AG10803 (cell line): ENCODE measurements at regions not wholly inside any gene's neighbourhood (a gene's known extent, or its start where the extent isn't known, plus 50 kb on each side); places are given as distances from the start of the nearest gene placed in this dataset.

Source experiments
- DNase-seq: peaks from one replicate; pipeline ENCODE4 v3.0.0; 2010; ENCODE audit warnings: low read depth
- H3K4me3 ChIP-seq: 2 replicates; pipeline ENCODE4 v1.5.1; 2011; ENCODE audit warnings: mild to moderate bottlenecking, low read length, control low read depth
- TF ChIP-seq, protein P1 (sequence below): conservative IDR thresholded peaks from 2 replicates; pipeline ENCODE4 v1.5.1; 2011; ENCODE audit warnings: mild to moderate bottlenecking, low read length, control low read depth, inconsistent platforms

DNA sequence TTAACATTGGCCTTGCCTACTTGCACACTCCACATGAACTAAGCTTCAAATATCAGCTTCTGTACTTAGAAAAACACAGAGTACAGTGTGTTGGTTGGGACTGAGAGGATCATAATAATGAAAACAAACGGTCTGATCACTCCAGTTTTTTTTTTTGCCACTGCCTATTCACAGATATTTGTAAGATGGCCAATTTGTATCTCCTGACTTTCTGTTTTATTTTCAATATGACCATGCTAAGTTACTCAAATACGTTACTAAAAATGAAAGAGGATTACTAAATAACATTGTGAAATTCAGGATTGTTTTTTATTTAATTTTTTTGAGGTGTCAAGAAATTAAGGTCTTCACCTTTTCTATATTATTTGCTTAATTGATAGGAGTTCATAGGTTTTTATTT lies 595.1 kb downstream of the TUSC7 start:
- TF ChIP-seq, protein P1, sequence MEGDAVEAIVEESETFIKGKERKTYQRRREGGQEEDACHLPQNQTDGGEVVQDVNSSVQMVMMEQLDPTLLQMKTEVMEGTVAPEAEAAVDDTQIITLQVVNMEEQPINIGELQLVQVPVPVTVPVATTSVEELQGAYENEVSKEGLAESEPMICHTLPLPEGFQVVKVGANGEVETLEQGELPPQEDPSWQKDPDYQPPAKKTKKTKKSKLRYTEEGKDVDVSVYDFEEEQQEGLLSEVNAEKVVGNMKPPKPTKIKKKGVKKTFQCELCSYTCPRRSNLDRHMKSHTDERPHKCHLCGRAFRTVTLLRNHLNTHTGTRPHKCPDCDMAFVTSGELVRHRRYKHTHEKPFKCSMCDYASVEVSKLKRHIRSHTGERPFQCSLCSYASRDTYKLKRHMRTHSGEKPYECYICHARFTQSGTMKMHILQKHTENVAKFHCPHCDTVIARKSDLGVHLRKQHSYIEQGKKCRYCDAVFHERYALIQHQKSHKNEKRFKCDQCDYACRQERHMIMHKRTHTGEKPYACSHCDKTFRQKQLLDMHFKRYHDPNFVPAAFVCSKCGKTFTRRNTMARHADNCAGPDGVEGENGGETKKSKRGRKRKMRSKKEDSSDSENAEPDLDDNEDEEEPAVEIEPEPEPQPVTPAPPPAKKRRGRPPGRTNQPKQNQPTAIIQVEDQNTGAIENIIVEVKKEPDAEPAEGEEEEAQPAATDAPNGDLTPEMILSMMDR: no peak
- no peak for DNase-seq
- no peak overlapping the region for H3K4me3 ChIP-seq

DNA sequence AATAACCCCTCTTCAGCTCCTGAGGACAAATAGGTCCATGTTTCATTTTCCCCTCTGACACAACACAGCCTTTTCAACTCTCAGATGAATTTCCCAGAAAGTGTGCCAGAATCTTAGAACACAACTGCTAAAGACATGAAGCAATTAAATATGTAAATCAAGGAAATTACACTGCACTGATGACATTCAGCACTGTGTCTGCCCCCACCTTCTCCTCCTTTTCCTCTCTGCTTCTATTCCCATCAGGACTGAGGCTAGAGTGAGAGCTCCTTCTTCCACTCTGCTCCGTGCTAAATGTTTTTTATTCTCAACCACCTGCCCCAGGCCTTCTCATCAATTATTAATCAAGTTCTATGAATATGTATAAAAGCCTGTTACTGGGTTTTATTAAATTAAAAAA lies 596.1 kb downstream of the TUSC7 start:
- DNase-seq: no peak
- TF ChIP-seq, protein P1: no peak
- no peak overlapping the region for H3K4me3 ChIP-seq

DNA sequence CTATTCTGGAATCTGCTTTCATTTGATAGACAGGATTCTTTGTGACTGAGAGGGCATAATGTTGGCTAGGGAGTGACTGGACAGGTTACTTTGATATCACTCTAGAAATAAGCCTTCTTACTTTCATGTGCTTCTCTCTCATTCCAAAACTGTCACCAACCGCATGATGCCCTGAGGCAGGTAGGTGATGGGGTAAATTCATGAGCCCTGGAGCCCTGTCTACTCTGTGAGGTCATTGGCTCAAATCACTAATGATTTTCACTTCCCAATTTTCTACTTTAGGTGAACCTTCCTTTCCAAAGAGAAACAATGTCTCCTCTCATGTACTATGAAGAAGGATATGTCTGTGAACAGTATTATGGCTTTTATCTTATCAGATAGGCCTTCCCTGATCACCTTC lies 596.7 kb downstream of the TUSC7 start:
- DNase-seq: no peak
- no peak overlapping the region for H3K4me3 ChIP-seq
- TF ChIP-seq, protein P1: no peak

DNA sequence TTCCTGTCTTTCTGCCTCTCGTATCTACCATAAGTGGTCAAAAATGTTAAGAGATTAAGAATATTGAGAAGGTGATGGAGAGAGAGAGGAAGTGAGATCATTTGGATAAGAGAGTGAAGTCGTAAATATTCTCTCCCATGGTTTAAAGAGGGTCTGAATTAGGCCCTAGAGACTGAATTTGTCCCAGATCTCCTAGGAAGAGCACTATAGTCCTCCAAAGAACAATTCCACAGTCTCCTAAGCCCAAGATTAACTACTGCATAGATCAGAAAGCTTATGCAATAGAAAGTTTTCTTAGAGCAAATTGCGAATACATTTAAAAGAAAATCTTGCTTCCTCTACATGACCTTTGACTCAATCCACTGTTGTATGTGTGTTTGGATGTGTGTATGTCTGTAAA lies 598.8 kb downstream of the TUSC7 start:
- no peak overlapping the region for H3K4me3 ChIP-seq
- TF ChIP-seq, protein P1: no peak
- no peak for DNase-seq

DNA sequence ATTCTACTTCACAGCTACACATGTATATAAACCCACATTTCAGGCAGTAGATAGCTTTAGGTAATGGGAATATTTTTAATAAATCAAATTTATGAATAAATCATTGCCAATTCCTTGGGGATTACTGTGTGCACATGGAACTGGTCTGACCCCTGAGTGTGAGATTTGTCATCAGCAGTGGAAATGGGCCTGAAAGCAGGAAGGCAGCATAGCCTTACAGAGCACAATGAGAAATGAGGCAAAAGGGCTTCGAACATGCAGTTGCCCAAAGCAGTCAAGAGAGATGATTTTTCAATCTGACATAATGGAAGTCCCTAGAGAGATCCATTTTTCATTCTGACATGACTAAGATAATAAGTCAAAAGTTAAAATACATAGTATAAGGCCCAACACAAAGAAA lies 599.2 kb downstream of the TUSC7 start:
- TF ChIP-seq, protein P1: no peak
- DNase-seq: no peak

DNA sequence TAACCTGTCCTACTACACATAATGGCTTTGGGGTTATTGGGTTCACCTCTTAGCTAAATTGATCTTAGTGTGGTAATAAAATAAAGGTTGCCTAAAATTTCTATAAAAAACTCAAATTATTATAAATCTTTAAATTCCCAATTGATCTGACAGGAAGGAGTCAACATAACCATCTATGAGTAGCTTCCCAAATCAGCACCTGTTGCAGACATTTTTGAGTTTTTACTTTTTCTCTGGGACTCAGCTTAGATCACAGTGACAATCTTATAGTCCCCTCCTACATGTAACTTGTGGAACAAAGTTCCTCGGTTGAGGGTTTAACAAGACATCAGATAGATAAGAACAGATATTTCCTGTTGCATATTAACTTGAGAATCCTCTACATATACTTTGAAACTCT lies 601.0 kb downstream of the TUSC7 start:
- H3K4me3 ChIP-seq: no peak overlapping the region
- DNase-seq: no peak
- TF ChIP-seq, protein P1: no peak

More for the DNA sequence above, 599.2 kb downstream of the TUSC7 start:
- no peak overlapping the region for H3K4me3 ChIP-seq

DNA sequence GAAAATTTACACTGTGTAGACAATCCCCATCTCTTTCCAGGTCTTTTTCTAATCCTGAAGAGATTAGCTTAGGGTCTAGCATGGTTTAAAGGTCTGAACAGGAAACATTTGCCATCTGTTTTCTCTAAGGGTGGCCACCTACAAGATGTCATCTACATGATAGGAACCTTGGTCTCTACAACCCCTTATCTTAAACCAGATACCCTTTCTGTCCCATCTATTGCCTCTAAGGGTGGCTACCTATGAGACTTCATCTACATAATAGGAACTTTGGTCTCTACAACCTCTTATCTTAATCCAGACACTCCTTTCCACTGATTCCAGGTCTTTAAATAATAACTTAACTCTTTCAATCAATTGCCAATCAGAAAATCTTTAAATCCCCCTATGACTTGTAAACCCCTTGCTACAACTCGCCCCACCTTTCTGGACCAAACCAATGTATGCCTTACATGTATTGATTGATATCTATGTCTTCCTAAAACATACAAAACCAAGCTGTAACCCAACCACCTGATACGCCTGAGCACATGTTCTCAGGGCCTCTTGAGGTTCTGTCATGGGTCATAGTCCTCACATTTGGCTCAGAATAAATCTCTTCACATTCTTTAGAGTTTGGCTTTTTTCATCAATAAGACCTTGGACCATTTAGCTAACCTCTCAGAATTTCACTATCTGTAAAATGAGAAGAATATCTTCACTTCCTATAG lies 605.0 kb downstream of the TUSC7 start:
- no peak for DNase-seq
- no peak overlapping the region for H3K4me3 ChIP-seq
- TF ChIP-seq, protein P1: no peak
